Activated naive CD4-positive, alpha-beta T cell treated with anti-CD3 and anti-CD28 coated beads, Interleukin-2, amount 50 U/mL, for 72 hours (primary cell): ENCODE measurements at regions not wholly inside any gene's neighbourhood (a gene's known extent, or its start where the extent isn't known, plus 50 kb on each side); places are given as distances from the start of the nearest gene placed in this dataset.

Experiments
- ATAC-seq, 2 donors: fragments of 150-1000 bp; cut with Tn5 transposase; 2 replicates each; pipeline ENCODE4 v1.10.0; 2021; ENCODE audit warnings: mild to moderate bottlenecking in 2 of 2, moderate library complexity in 2 of 2
- DNase-seq, 2 donors: peaks; one replicate each; pipeline ENCODE4 v3.0.0; 2021 to 2022; ENCODE audit warnings: low spot score in 2 of 2
- H3K27ac Mint-ChIP-seq, 2 donors: one replicate each; pipeline ENCODE4 v1.8.0; 2022; ENCODE audit warnings: mild to moderate bottlenecking in 2 of 2, mixed read lengths in 2 of 2
- H3K36me3 Mint-ChIP-seq, 2 donors: one replicate each; pipeline ENCODE4 v1.8.0; 2022; ENCODE audit warnings: mixed read lengths in 2 of 2
- H3K9me3 Mint-ChIP-seq, 2 donors: one replicate each; pipeline ENCODE4 v1.8.0; 2022; ENCODE audit warnings: mixed read lengths in 2 of 2

- Mint-ChIP-seq H3K36me3 (peaks cover 0 to 4% of the 10 kb centered on the region in 2 donors), H3K27ac (no peak overlapping the region), H3K9me3 (peaks cover 2 to 6% of the 10 kb centered on the region in 2 donors)
- no peak for ATAC-seq
- DNase-seq: no peak
These were observed 53.7 kb upstream of the SMAD1 start for GRCh38 chr4:145427991-145428390.

- ATAC-seq (no peak), DNase-seq (no peak)
- peaks cover 0 to 4% of the 10 kb centered on the region in 2 donors for H3K36me3 Mint-ChIP-seq
- H3K27ac Mint-ChIP-seq: no peak overlapping the region
- peaks cover 2 to 6% of the 10 kb centered on the region in 2 donors for H3K9me3 Mint-ChIP-seq
These were observed 54.4 kb upstream of the SMAD1 start for GRCh38 chr4:145427221-145427620.

GRCh38 chr4:145423017-145423708, 58.5 kb upstream of the SMAD1 start:
- peaks cover 0 to 4% of the 10 kb centered on the region in 2 donors for H3K36me3 Mint-ChIP-seq
- DNase-seq: no peak
- ATAC-seq: no peak
- peaks cover 2 to 6% of the 10 kb centered on the region in 2 donors for H3K9me3 Mint-ChIP-seq
- H3K27ac Mint-ChIP-seq: no peak overlapping the region

GRCh38 chr4:145420595-145421214, 60.9 kb upstream of the SMAD1 start:
- Mint-ChIP-seq H3K36me3 (peaks cover 0 to 4% of the 10 kb centered on the region in 2 donors), H3K27ac (no peak overlapping the region), H3K9me3 (peaks cover 2 to 6% of the 10 kb centered on the region in 2 donors)
- ATAC-seq (no peak), DNase-seq (no peak)

- ATAC-seq: no peak
- Mint-ChIP-seq H3K9me3 (peaks cover 0 to 2% of the 10 kb centered on the region in 2 donors), H3K36me3 (no peaks in the 10 kb centered on the region), H3K27ac (no peak overlapping the region)
- DNase-seq: no peak
These were observed 62.9 kb upstream of the SMAD1 start for GRCh38 chr4:145418739-145419138.

GRCh38 chr4:145417348-145418130, 64.1 kb upstream of the SMAD1 start:
- ATAC-seq (no peak), DNase-seq (no peak)
- Mint-ChIP-seq H3K9me3 (no peaks in the 10 kb centered on the region), H3K27ac (no peak overlapping the region), H3K36me3 (no peaks in the 10 kb centered on the region)

- H3K9me3 Mint-ChIP-seq: no peaks in the 10 kb centered on the region
- H3K36me3 Mint-ChIP-seq: no peaks in the 10 kb centered on the region
- H3K27ac Mint-ChIP-seq: no peak overlapping the region
- ATAC-seq (no peak), DNase-seq (no peak)
These were observed 66.8 kb upstream of the SMAD1 start for GRCh38 chr4:145414841-145415240.

- ATAC-seq (no peak), DNase-seq (no peak)
- H3K27ac Mint-ChIP-seq: no peak overlapping the region
- no peaks in the 10 kb centered on the region for H3K36me3 Mint-ChIP-seq
- no peaks in the 10 kb centered on the region for H3K9me3 Mint-ChIP-seq
These were observed 67.4 kb upstream of the SMAD1 start for GRCh38 chr4:145414226-145414625.

- ATAC-seq: no peak
- no peak for DNase-seq
- Mint-ChIP-seq H3K27ac (no peak overlapping the region), H3K36me3 (no peaks in the 10 kb centered on the region), H3K9me3 (no peaks in the 10 kb centered on the region)
These were observed 74.7 kb upstream of the SMAD1 start for GRCh38 chr4:145406970-145407369.

- DNase-seq: no peak
- ATAC-seq: no peak
- Mint-ChIP-seq H3K9me3 (peaks cover 0 to 3% of the 10 kb centered on the region in 2 donors), H3K27ac (no peak overlapping the region), H3K36me3 (no peaks in the 10 kb centered on the region)
These were observed 76.9 kb upstream of the SMAD1 start for GRCh38 chr4:145404761-145405160.

GRCh38 chr4:145396581-145396980, 85.1 kb upstream of the SMAD1 start:
- DNase-seq (no peak), ATAC-seq (no peak)
- Mint-ChIP-seq H3K27ac (no peak overlapping the region), H3K9me3 (peaks cover 0 to 4% of the 10 kb centered on the region in 2 donors), H3K36me3 (no peaks in the 10 kb centered on the region)

GRCh38 chr4:145390571-145390970, 91.1 kb upstream of the SMAD1 start:
- ATAC-seq (no peak), DNase-seq (no peak)
- H3K36me3 Mint-ChIP-seq: peaks cover 0 to 6% of the 10 kb centered on the region in 2 donors
- H3K9me3 Mint-ChIP-seq: peaks cover 4 to 9% of the 10 kb centered on the region in 2 donors
- H3K27ac Mint-ChIP-seq: no peak overlapping the region

GRCh38 chr4:145389550-145389949, 92.1 kb upstream of the SMAD1 start:
- ATAC-seq (no peak), DNase-seq (no peak)
- peaks cover 0 to 14% of the 10 kb centered on the region in 2 donors for H3K36me3 Mint-ChIP-seq
- H3K9me3 Mint-ChIP-seq: peaks cover 8 to 9% of the 10 kb centered on the region in 2 donors
- H3K27ac Mint-ChIP-seq: no peak overlapping the region

- DNase-seq (no peak), ATAC-seq (no peak)
- H3K36me3 Mint-ChIP-seq: peaks cover 0 to 18% of the 10 kb centered on the region in 2 donors
- no peak overlapping the region for H3K27ac Mint-ChIP-seq
- peaks cover 13 to 14% of the 10 kb centered on the region in 2 donors for H3K9me3 Mint-ChIP-seq
These were observed 93.6 kb upstream of the SMAD1 start for GRCh38 chr4:145388043-145388442.

GRCh38 chr4:145387079-145387478, 94.6 kb upstream of the SMAD1 start:
- no peak overlapping the region for H3K27ac Mint-ChIP-seq
- DNase-seq: no peak
- H3K36me3 Mint-ChIP-seq: peaks cover 0 to 18% of the 10 kb centered on the region in 2 donors
- H3K9me3 Mint-ChIP-seq: peaks cover 13 to 14% of the 10 kb centered on the region in 2 donors
- ATAC-seq: no peak

GRCh38 chr4:145381163-145381562, 100.5 kb upstream of the SMAD1 start:
- ATAC-seq (no peak), DNase-seq (no peak)
- Mint-ChIP-seq H3K36me3 (peaks cover 0 to 12% of the 10 kb centered on the region in 2 donors), H3K27ac (no peak overlapping the region), H3K9me3 (peaks cover 6 to 9% of the 10 kb centered on the region in 2 donors)

- DNase-seq (no peak), ATAC-seq (no peak)
- Mint-ChIP-seq H3K9me3 (peaks cover 11% of the 10 kb centered on the region in 2 donors), H3K36me3 (peaks cover 0 to 8% of the 10 kb centered on the region in 2 donors), H3K27ac (no peak overlapping the region)
These were observed 101.5 kb upstream of the SMAD1 start for GRCh38 chr4:145380123-145380522.
